C4-2B (cell line): ENCODE measurements at regions not wholly inside any gene's neighbourhood (a gene's known extent, or its start where the extent isn't known, plus 50 kb on each side); places are given as distances from the start of the nearest gene placed in this dataset.

ENCODE experiments used
- H3K27ac ChIP-seq: fragments of 450-650 bp; 2 replicates; pipeline ENCODE4 v1.5.1; 2017
- CTCF ChIP-seq: fragments of 450-650 bp; conservative IDR thresholded peaks from 2 replicates; pipeline ENCODE4 v1.5.1; 2017; ENCODE audit warnings: mild to moderate bottlenecking
- ZFX ChIP-seq: fragments of 450-650 bp; IDR thresholded peaks from 2 replicates; pipeline ENCODE4 v1.6.1; 2017

- TF ChIP-seq CTCF (no peak), ZFX (no peak)
- no peak overlapping the region for H3K27ac ChIP-seq
Measured at GRCh38 chr4:146098978-146099377, 76.5 kb upstream of the LSM6 start.

DNA sequence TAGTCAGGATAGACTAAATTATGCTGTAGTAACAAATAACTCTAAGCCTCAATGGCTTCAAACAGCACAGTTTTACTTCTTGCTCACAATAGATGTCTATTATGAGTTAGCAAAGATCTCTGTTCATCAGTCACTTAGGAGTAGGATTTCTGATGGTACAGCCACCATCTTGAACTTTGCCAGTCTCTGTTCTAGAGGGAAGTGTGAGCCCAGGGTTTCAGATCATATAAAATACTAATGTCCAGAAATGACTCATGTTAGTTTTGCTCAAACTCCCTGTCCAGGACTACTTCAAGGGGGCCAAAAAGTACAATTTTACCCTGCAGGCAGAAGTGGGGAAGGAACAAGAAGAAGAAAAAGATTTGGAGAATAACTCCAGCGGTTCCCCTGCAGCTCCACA, 77.1 kb upstream of the LSM6 start:
- TF ChIP-seq ZFX (no peak), CTCF (no peak)
- no peak overlapping the region for H3K27ac ChIP-seq

DNA sequence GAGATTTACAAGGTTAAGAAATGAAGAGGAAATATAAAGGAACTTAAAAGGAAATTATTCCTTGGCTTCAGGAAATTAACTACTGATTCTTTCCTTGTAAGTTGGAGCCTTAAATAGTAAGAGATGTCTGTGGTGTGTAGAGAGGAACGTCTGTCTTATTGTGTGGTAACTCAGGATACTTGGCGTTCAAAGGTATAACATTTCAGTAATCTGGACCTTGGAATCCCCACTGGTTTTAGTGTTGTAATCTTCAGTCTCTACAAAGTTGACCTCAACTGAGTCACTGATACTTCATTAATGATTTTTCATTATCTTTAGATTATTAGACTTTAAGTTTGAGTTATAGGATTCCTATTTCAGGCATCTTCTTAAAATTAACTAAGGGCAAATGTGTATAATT, 79.1 kb upstream of the LSM6 start:
- no peak for TF ChIP-seq ZFX
- no peak for TF ChIP-seq CTCF
- H3K27ac ChIP-seq = no peak overlapping the region

DNA sequence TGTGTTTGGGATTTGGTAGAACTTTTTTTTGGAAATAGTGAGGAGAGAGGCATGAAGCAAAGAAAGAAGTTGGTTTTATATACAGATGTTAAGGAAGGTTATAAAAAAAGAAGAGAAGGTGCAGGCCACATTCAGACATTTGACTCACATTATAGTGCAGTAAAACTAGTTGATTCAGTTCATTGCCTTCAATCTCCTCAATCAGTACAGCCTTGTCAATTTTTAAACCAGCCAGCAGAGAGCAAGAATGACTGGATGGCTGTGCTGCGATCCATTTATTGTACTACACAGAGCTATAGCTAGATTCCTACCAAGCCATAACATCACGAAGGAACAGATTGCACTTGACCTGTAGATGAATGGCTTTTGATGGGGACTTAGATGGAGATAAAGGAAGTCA, 79.7 kb upstream of the LSM6 start:
- H3K27ac ChIP-seq = no peak overlapping the region
- no peak for TF ChIP-seq ZFX
- no peak for TF ChIP-seq CTCF

GRCh38 chr4:146095091-146095690, 80.3 kb upstream of the LSM6 start:
- no peak overlapping the region for H3K27ac ChIP-seq
- TF ChIP-seq ZFX = no peak
- peak; percentile 84 for TF ChIP-seq CTCF

DNA sequence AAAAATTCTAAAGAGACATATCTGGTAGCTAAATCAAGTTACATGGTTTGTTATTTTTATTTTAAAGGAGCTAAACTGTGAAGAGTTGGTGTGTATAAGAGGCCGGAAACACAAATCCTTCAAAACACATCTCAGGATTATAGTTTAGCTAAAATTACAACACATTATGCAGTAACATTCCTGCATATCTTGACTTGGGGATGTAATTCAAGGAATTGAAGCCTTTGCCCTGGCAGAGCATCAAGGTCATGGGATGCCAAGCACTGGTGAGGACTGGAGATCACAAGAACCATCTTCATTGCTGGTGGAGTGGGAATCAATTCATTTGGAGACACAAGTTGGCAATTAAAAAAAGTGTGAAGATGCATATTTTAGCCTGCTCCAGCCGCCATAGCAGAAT, 86.8 kb upstream of the LSM6 start:
- TF ChIP-seq CTCF = no peak
- no peak for TF ChIP-seq ZFX
- H3K27ac ChIP-seq = no peak overlapping the region

DNA sequence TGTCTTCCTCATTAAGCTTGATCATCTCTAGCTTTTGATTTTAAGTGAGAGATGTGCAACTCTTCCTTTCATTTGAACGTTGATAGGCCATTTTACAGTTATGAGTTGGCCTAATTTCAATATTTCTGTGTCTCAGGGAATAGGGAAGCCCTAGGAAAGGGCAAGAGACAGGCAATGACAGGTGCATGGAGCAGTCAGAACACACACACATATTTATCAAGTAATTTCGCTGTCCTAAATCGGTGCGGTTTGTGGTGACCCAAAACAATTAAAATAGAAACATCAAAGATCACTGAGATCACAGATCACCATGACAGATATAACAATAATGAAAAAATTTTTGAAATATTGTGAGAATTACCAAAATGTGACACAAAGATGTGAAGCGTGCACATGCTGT, 87.7 kb upstream of the LSM6 start:
- no peak overlapping the region for H3K27ac ChIP-seq
- TF ChIP-seq ZFX (no peak), CTCF (no peak)
